Activated CD4-positive, alpha-beta T cell treated with anti-CD3 and anti-CD28 coated beads, Interleukin-10, Interleukin-2, amounts not matched to agents 100 ng/mL and 50 ng/mL, durations not matched to agents 16 hours and 8 hours (primary cell): ENCODE measurements at regions not wholly inside any gene's neighbourhood (a gene's known extent, or its start where the extent isn't known, plus 50 kb on each side); places are given as distances from the start of the nearest gene placed in this dataset.

Experiments used
- DNase-seq: peaks from one replicate; pipeline ENCODE4 v3.0.0-alpha.2; 2020

GRCh38 chr22:34454598-34454997, 534.3 kb upstream of the LARGE1 start:
- no peak for DNase-seq

- DNase-seq: no peak
Observed at GRCh38 chr22:34462795-34463194, 542.5 kb upstream of the LARGE1 start.

- no peak for DNase-seq
Observed at GRCh38 chr22:34475886-34476285, 555.6 kb upstream of the LARGE1 start.

- no peak for DNase-seq
Observed at GRCh38 chr22:34476762-34477161, 556.5 kb upstream of the LARGE1 start.

GRCh38 chr22:34481090-34481489, 560.8 kb upstream of the LARGE1 start:
- no peak for DNase-seq

GRCh38 chr22:34486381-34486780, 566.1 kb upstream of the LARGE1 start:
- no peak for DNase-seq

- no peak for DNase-seq
Observed at GRCh38 chr22:34489861-34490260, 569.6 kb upstream of the LARGE1 start.

- DNase-seq: no peak
Observed at GRCh38 chr22:34490886-34491285, 570.6 kb upstream of the LARGE1 start.

GRCh38 chr22:34493486-34493885, 572.5 kb upstream of the ISX start:
- DNase-seq: no peak

- no peak for DNase-seq
Observed at GRCh38 chr22:34501366-34501965, 564.5 kb upstream of the ISX start.

- DNase-seq: no peak
Observed at GRCh38 chr22:34502821-34503220, 563.1 kb upstream of the ISX start.

GRCh38 chr22:34508797-34509196, 557.2 kb upstream of the ISX start:
- DNase-seq: no peak

- DNase-seq: no peak
Observed at GRCh38 chr22:34526681-34527080, 539.3 kb upstream of the ISX start.

GRCh38 chr22:34534101-34534500, 531.9 kb upstream of the ISX start:
- no peak for DNase-seq

- no peak for DNase-seq
Observed at GRCh38 chr22:34567367-34567766, 498.6 kb upstream of the ISX start.

- DNase-seq: no peak
Observed at GRCh38 chr22:34570408-34570807, 495.6 kb upstream of the ISX start.

GRCh38 chr22:34579519-34579918, 486.4 kb upstream of the ISX start:
- no peak for DNase-seq

GRCh38 chr22:34587357-34588356, 478.3 kb upstream of the ISX start:
- DNase-seq: no peak

GRCh38 chr22:34588871-34589545, 476.9 kb upstream of the ISX start:
- no peak for DNase-seq

GRCh38 chr22:34592123-34592740, 473.7 kb upstream of the ISX start:
- no peak for DNase-seq

GRCh38 chr22:34599567-34599966, 466.4 kb upstream of the ISX start:
- no peak for DNase-seq

GRCh38 chr22:34604312-34604711, 461.6 kb upstream of the ISX start:
- DNase-seq: no peak

- no peak for DNase-seq
Observed at GRCh38 chr22:34608106-34608505, 457.9 kb upstream of the ISX start.
